GM12878 (cell line): ENCODE measurements at regions not wholly inside any gene's neighbourhood (a gene's known extent, or its start where the extent isn't known, plus 50 kb on each side); places are given as distances from the start of the nearest gene placed in this dataset.

ENCODE experiments used
- ATAC-seq: fragments of 200-7000 bp; cut with Tn5 transposase; 3 replicates; pipeline ENCODE4 v1.9.1; 2020; ENCODE audit warnings: mild to moderate bottlenecking, moderate library complexity
- BruUV-seq: library from RNA; stranded (reverse); fragments of 400-500 nt; replicated peaks from 2 replicates; lab custom pipeline; 2021; lab: Mats Ljungman, UMichigan
- CTCF ChIA-PET: fragments of 300-600 bp; sonication (Branson Sonifier 250); formaldehyde crosslinking; extraction: SDS; loops from one replicate; lab custom pipeline; 2021; ENCODE audit warnings: inconsistent platforms; lab: Yijun Ruan, JAX
- POLR2A ChIA-PET: fragments of 350-600 bp; formaldehyde crosslinking; extraction: SDS; loops from one replicate; lab custom pipeline; 2021; ENCODE audit warnings: inconsistent platforms; lab: Charles Lee
- RAD21 ChIA-PET: fragments of 300-600 bp; sonication (Branson Sonifier 250); formaldehyde crosslinking; loops from one replicate; lab custom pipeline; 2023; ENCODE audit warnings: antibody characterized with exemption; ENCODE audit not compliant: unreplicated experiment; lab: Charles Lee
- SMC1A ChIA-PET: fragments of 300-600 bp; sonication (Branson Sonifier 250); formaldehyde crosslinking; loops from one replicate; lab custom pipeline; 2023; ENCODE audit not compliant: unreplicated experiment, uncharacterized antibody; lab: Charles Lee
- DNase-seq: peaks from one replicate; pipeline ENCODE4 v3.0.0-alpha.2; 2011; ENCODE audit warnings: low read depth, low spot score
- FAIRE-seq: peaks from 3 replicates; lab custom pipeline; 2011; peaks lifted over from hg19 to GRCh38; lab: Jason Lieb, UNC
- H2AFZ ChIP-seq: 2 replicates; pipeline ENCODE4 v1.6.0; 2011; ENCODE audit warnings: low read depth, low read length, control low read depth; ENCODE audit not compliant: control insufficient read depth
- H3K27ac ChIP-seq: 2 replicates; pipeline ENCODE4 v1.5.1; 2011; ENCODE audit warnings: control low read depth; ENCODE audit not compliant: control insufficient read depth, insufficient read depth
- H3K27me3 ChIP-seq, 2 experiments: replicated peaks in 1 of 2; 2 replicates each; pipeline versions ENCODE4 v1.6.0 to v1.6.1; 2011; ENCODE audit warnings: low read length in 1 of 2; ENCODE audit not compliant: control insufficient read depth in 2 of 2, insufficient read depth in 2 of 2
- H3K36me3 ChIP-seq, 2 experiments: 2 replicates each; pipeline ENCODE4 v1.5.1; 2011; ENCODE audit warnings: low read length in 1 of 2; ENCODE audit not compliant: control insufficient read depth in 2 of 2, insufficient read depth in 2 of 2
- H3K4me1 ChIP-seq: 2 replicates; pipeline ENCODE4 v1.6.1; 2011; ENCODE audit warnings: mild to moderate bottlenecking, low read length, moderate library complexity, mixed read lengths; ENCODE audit not compliant: control insufficient read depth, insufficient read depth
- H3K4me2 ChIP-seq: 2 replicates; pipeline ENCODE4 v1.6.0; 2011; ENCODE audit warnings: control low read depth; ENCODE audit not compliant: control insufficient read depth, insufficient read depth
- H3K4me3 ChIP-seq: fragments of 200-600 bp; sonication (generic); 2 replicates; pipeline ENCODE4 v1.5.1; 2016
- H3K79me2 ChIP-seq: 2 replicates; pipeline ENCODE4 v1.6.0; 2011; ENCODE audit warnings: low read length; ENCODE audit not compliant: control insufficient read depth, insufficient read depth
- H3K9ac ChIP-seq: 2 replicates; pipeline ENCODE4 v1.8.0; 2011; ENCODE audit warnings: low read length, control low read depth, mixed read lengths; ENCODE audit not compliant: control insufficient read depth, insufficient read depth
- H3K9me3 ChIP-seq: replicated peaks from 3 replicates; pipeline ENCODE4 v1.5.1; 2011; ENCODE audit warnings: mild to moderate bottlenecking, low read length; ENCODE audit not compliant: control insufficient read depth, insufficient read depth
- H4K20me1 ChIP-seq: 2 replicates; pipeline ENCODE4 v1.6.0; 2011; ENCODE audit not compliant: control insufficient read depth, insufficient read depth
- BCLAF1 ChIP-seq: fragments of 450-650 bp; IDR thresholded peaks from 2 replicates; pipeline ENCODE4 v1.6.1; 2017; ENCODE audit warnings: antibody characterized with exemption, mild to moderate bottlenecking, moderate library complexity
- EZH2 ChIP-seq: IDR thresholded peaks from 2 replicates; pipeline ENCODE4 v1.6.1; 2012; ENCODE audit warnings: low read depth, mild to moderate bottlenecking, control low read depth, inconsistent platforms, low read length, borderline replicate concordance; ENCODE audit not compliant: control insufficient read depth
- NRF1 ChIP-seq: conservative IDR thresholded peaks from 2 replicates; pipeline ENCODE4 v1.6.1; 2011; ENCODE audit warnings: mild to moderate bottlenecking, low read depth, low read length, improper control_type of control experiment
- PAX8 ChIP-seq: fragments of 450-650 bp; IDR thresholded peaks from 2 replicates; pipeline ENCODE4 v1.6.1; 2017; ENCODE audit warnings: mild to moderate bottlenecking, moderate library complexity
- RBBP5 ChIP-seq: fragments of 200-600 bp; sonication (generic); conservative IDR thresholded peaks from 2 replicates; pipeline ENCODE4 v1.6.1; 2016
- SMARCA5 ChIP-seq: fragments of 450-650 bp; IDR thresholded peaks from 2 replicates; pipeline ENCODE4 v1.6.1; 2017; ENCODE audit warnings: mild to moderate bottlenecking
- SMC3 ChIP-seq: IDR thresholded peaks from 2 replicates; pipeline ENCODE4 v1.6.1; 2011; ENCODE audit warnings: low read length, improper control_type of control experiment, borderline replicate concordance
- ZZZ3 ChIP-seq: IDR thresholded peaks from 2 replicates; pipeline ENCODE4 v1.6.1; 2011; ENCODE audit warnings: low read depth; ENCODE audit not compliant: control insufficient read depth, insufficient read length
- WGBS: methylation state at CpG from one replicate; pipeline ENCODE4 v1.1.6; 2016; ENCODE audit warnings: low lambda C conversion rate; ENCODE audit not compliant: insufficient replicate concordance, insufficient coverage; ENCODE audit errors: missing lambda C conversion rate; 5-methylcytosine and 5-hydroxymethylcytosine counted together
- in situ Hi-C: fragments of 300-500 bp; cut with MboI; formaldehyde crosslinking; loops from 9 replicates; pipeline ENCODE4 v1.14.3; 2018; ENCODE audit warnings: mixed read lengths
- intact Hi-C: fragments of 100-400 bp; cut with micrococcal nuclease; formaldehyde crosslinking; loops from one replicate; pipeline ENCODE4 v1.14.2; 2022; ENCODE audit not compliant: unreplicated experiment
- TF ChIP-seq, protein P1 (sequence below): IDR thresholded peaks from 2 replicates; pipeline ENCODE4 v1.6.1; 2012; ENCODE audit warnings: mild to moderate bottlenecking, low read depth, low read length
- TF ChIP-seq, protein P2 (sequence below): IDR thresholded peaks from 2 replicates; pipeline ENCODE4 v1.6.1; 2011; ENCODE audit warnings: low read depth, mild to moderate bottlenecking, low read length, moderate library complexity, borderline replicate concordance; ENCODE audit errors: extremely low read depth
- TF ChIP-seq, protein P3 (sequence below): fragments of 450-650 bp; formaldehyde crosslinking; IDR thresholded peaks from 2 replicates; pipeline ENCODE4 v1.5.0; 2022; ENCODE audit warnings: mild to moderate bottlenecking, missing genetic modification characterization

DNA sequence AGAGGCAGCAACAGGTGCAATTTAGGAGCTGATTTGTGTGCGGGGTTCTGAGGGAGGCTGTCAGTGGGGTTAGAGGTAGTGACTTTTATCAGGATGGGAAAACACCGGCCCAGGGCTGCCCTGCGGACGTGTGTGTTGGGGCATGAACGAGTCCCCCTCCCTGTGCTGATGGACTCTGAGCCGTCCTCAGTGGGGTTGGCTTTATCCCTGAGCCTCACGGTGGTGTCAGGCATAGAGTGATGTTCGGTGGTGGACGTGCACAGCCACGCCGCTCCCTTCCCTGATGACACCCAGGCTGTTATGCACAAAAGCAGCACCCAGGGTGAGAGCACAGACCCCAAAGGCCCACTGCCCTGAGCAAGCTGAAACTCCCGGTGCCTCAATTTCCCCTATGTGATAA, 809.1 kb downstream of the BRD1 start (continued):
- TF ChIP-seq, protein P1, sequence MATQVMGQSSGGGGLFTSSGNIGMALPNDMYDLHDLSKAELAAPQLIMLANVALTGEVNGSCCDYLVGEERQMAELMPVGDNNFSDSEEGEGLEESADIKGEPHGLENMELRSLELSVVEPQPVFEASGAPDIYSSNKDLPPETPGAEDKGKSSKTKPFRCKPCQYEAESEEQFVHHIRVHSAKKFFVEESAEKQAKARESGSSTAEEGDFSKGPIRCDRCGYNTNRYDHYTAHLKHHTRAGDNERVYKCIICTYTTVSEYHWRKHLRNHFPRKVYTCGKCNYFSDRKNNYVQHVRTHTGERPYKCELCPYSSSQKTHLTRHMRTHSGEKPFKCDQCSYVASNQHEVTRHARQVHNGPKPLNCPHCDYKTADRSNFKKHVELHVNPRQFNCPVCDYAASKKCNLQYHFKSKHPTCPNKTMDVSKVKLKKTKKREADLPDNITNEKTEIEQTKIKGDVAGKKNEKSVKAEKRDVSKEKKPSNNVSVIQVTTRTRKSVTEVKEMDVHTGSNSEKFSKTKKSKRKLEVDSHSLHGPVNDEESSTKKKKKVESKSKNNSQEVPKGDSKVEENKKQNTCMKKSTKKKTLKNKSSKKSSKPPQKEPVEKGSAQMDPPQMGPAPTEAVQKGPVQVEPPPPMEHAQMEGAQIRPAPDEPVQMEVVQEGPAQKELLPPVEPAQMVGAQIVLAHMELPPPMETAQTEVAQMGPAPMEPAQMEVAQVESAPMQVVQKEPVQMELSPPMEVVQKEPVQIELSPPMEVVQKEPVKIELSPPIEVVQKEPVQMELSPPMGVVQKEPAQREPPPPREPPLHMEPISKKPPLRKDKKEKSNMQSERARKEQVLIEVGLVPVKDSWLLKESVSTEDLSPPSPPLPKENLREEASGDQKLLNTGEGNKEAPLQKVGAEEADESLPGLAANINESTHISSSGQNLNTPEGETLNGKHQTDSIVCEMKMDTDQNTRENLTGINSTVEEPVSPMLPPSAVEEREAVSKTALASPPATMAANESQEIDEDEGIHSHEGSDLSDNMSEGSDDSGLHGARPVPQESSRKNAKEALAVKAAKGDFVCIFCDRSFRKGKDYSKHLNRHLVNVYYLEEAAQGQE = no peak
- TF ChIP-seq SMARCA5 (no peak), PAX8 (no peak)

DNA sequence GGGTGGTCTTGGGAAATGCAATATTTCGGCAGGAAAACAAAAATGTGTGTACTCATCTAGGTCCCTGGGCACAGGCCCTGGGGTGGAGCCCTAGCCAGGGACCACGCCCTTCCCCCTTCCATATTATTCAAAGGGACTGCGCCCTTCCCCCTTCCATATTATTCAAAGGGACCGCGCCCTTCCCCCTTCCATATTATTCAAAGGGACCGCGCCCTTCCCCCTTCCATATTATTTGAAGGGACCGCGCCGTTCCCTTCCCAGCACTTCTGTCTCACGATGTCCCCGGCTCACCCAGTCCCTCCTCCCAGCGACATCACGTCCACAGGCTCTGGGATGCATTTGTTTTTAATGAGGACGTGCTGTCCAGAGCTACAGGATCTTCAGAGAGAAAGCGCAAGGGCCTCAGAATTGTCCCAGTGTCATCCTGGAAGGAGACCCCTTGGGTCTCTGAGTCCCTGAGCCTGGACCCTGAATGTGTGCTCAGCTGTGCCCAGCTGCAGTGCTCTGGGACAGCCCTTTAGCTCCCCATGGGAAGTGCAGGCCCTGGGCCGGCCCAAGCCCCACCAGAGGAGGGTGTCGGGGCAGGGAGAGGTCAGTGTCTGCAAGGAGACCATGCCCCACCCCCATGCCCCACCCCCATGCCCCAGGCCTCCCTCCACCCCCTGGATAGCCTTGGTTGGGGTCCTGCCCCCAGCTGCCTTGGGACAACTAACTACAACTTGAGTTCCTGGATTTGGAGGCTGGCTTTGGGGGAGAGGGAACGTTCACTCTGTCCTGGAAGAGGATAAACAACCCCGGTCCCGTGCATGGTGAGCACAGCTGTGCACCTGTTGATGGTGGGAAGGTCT, 810.0 kb downstream of the BRD1 start:
- Histone ChIP-seq H3K27me3 (no peaks in the 10 kb centered on the region), H3K4me2 (no peak overlapping the region), H3K36me3 (no peaks in the 10 kb centered on the region), H3K4me3 (no peak overlapping the region), H3K9ac (no peak overlapping the region), H3K9me3 (no peaks in the 10 kb centered on the region; the same call in 2 of the 3 replicates), H3K4me1 (no peaks in the 10 kb centered on the region), H3K27ac (no peak overlapping the region), H4K20me1 (no peaks in the 10 kb centered on the region), H2AFZ (no peak overlapping the region), H3K79me2 (no peaks in the 10 kb centered on the region)
- ChIA-PET CTCF (no interaction called here), RAD21 (no interaction called here), SMC1A (no interaction called here), POLR2A (no interaction called here)
- in situ Hi-C loops (no loop called here), intact Hi-C loops (no loop called here)
- 42% methylated on average over 21 of the region's 21 CpGs for WGBS
- no peak for ATAC-seq
- BruUV-seq = no TSS peak
- DNase-seq = no peak
- no peak for FAIRE-seq
- TF ChIP-seq ZZZ3 = no peak
- TF ChIP-seq RBBP5 = no peak
- TF ChIP-seq BCLAF1 = no peak
- TF ChIP-seq EZH2 = no peak
- TF ChIP-seq SMC3 = no peak
- TF ChIP-seq, protein P2, sequence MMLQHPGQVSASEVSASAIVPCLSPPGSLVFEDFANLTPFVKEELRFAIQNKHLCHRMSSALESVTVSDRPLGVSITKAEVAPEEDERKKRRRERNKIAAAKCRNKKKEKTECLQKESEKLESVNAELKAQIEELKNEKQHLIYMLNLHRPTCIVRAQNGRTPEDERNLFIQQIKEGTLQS = no peak
- TF ChIP-seq, protein P3, sequence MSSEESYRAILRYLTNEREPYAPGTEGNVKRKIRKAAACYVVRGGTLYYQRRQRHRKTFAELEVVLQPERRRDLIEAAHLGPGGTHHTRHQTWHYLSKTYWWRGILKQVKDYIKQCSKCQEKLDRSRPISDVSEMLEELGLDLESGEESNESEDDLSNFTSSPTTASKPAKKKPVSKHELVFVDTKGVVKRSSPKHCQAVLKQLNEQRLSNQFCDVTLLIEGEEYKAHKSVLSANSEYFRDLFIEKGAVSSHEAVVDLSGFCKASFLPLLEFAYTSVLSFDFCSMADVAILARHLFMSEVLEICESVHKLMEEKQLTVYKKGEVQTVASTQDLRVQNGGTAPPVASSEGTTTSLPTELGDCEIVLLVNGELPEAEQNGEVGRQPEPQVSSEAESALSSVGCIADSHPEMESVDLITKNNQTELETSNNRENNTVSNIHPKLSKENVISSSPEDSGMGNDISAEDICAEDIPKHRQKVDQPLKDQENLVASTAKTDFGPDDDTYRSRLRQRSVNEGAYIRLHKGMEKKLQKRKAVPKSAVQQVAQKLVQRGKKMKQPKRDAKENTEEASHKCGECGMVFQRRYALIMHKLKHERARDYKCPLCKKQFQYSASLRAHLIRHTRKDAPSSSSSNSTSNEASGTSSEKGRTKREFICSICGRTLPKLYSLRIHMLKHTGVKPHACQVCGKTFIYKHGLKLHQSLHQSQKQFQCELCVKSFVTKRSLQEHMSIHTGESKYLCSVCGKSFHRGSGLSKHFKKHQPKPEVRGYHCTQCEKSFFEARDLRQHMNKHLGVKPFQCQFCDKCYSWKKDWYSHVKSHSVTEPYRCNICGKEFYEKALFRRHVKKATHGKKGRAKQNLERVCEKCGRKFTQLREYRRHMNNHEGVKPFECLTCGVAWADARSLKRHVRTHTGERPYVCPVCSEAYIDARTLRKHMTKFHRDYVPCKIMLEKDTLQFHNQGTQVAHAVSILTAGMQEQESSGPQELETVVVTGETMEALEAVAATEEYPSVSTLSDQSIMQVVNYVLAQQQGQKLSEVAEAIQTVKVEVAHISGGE = no peak
- TF ChIP-seq NRF1 = no peak
